Vagina (tissue), 2 donors: ENCODE measurements at regions not wholly inside any gene's neighbourhood (a gene's known extent, or its start where the extent isn't known, plus 50 kb on each side); places are given as distances from the start of the nearest gene placed in this dataset.
"Not testable (repeated sequence)": the region's sequence is repeated elsewhere in the genome, so short reads cannot be mapped to it uniquely, and the experiment has no call there.

Experiments
- DNase-seq, 2 donors: peaks; one replicate each; pipeline ENCODE4 v3.0.0-alpha.2; 2017; ENCODE audit errors: extremely low spot score in 2 of 2
- H3K27ac ChIP-seq: fragments of 200-600 bp; sonication (generic); one replicate; pipeline ENCODE4 v1.5.1; 2019
- H3K27me3 ChIP-seq: fragments of 200-600 bp; sonication (generic); one replicate; pipeline ENCODE4 v1.5.1; 2019
- H3K36me3 ChIP-seq, 2 donors: fragments of 200-600 bp; sonication (generic); one replicate each; pipeline ENCODE4 v1.5.1; 2017 to 2019
- H3K4me1 ChIP-seq: fragments of 200-600 bp; sonication (generic); one replicate; pipeline ENCODE4 v1.5.1; 2019
- H3K4me3 ChIP-seq, 2 donors: fragments of 200-600 bp; sonication (generic); 1 replicate in 1 of 2; 2 replicates in 1 of 2; pipeline ENCODE4 v1.5.1; 2016 to 2019
- H3K9me3 ChIP-seq: fragments of 200-600 bp; sonication (generic); one replicate; pipeline ENCODE4 v1.5.1; 2019
- POLR2A ChIP-seq, 2 donors: fragments of 450-650 bp; IDR thresholded peaks; one replicate each; pipeline ENCODE4 v1.6.1; 2017; ENCODE audit warnings: antibody characterized with exemption in 2 of 2, mild to moderate bottlenecking in 2 of 2, moderate library complexity in 2 of 2
- POLR2AphosphoS5 ChIP-seq, 2 donors: sonication (generic); formaldehyde crosslinking; IDR thresholded peaks; one replicate each; pipeline ENCODE4 v1.9.0; 2017; ENCODE audit warnings: antibody characterized with exemption in 2 of 2, mild to moderate bottlenecking in 2 of 2, low read depth in 1 of 2; ENCODE audit not compliant: insufficient read depth in 1 of 2
- intact Hi-C: fragments of 100-400 bp; cut with DNase I; formaldehyde crosslinking; loops from one replicate; pipeline ENCODE4 v1.15.1; 2023
- TF ChIP-seq, protein P1 (sequence below), 3 experiments: fragments of 450-650 bp in 2 of 3; fragments of 200-600 bp in 1 of 3; sonication (generic) in 1 of 3; IDR thresholded peaks; one replicate each; pipeline ENCODE4 v1.5.1; 2017 to 2019; ENCODE audit warnings: antibody characterized with exemption in 3 of 3, mild to moderate bottlenecking in 2 of 3, moderate library complexity in 2 of 3

DNA sequence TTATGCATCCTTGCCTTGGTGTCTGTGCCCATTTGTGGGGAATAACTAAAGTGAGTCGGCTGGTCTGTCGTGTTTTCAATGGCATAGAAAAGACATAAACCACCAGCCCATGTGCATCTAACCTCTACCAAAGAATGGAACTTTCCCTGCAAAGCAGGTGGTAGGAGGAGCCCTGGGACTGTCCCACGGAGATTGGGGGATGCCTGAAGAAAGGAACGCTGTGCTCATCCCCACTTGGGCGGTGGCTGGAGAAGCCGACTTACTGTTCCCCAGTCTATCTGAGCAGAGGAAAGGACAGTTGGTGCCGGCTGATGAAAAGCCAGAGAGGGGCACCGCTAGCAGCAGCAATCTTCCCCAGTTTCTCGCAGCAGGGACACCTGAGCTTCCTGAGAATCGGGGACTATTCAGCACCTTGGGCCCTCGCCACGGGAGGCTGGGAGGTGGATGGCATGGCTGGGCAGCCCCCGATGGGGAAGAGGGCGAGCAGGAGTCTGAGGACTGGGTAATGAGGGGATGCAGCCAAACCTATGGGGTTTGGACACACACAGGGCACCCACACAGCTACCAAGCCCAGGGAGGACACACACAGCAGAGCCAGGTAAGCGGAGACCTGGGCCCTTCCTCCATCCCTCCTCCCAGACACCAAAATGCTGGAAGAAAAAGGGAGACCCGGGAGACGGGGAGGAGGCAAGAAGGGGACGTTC is 53.7 kb upstream of the AGAP1 start:
- intact Hi-C loops = no loop called here

DNA sequence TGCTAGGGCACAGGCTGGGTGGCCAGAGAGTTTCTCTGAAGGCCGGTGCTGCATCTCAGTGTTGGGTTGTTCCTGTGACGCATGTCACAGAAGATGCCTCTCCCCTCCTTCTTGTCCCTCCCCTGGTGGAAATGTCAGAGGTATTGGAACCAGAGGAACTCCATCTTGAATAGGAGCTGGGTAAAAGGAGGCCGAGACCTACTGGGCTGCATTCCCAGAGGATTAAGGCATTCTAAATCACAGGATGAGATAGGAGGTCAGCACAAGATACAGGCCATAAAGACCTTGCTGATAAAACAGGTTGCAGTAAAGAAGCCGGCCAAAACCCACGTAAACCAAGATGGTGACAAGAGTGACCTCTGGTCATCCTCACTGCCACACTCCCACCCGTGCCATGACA is 50.3 kb upstream of the AGAP1 start:
- H3K36me3 ChIP-seq, H3K4me3 ChIP-seq, H3K4me1 ChIP-seq, DNase-seq, intact Hi-C loops, H3K27me3 ChIP-seq, H3K9me3 ChIP-seq, H3K27ac ChIP-seq: not testable (repeated sequence)

More for the DNA sequence above, 53.7 kb upstream of the AGAP1 start:
- Histone ChIP-seq H3K4me1 (no peaks in the 10 kb centered on the region), H3K27ac (no peak overlapping the region), H3K4me3 (no peak overlapping the region), H3K36me3 (no peaks in the 10 kb centered on the region), H3K27me3 (no peaks in the 10 kb centered on the region), H3K9me3 (no peaks in the 10 kb centered on the region)
- no peak for DNase-seq
- TF ChIP-seq, protein P1, sequence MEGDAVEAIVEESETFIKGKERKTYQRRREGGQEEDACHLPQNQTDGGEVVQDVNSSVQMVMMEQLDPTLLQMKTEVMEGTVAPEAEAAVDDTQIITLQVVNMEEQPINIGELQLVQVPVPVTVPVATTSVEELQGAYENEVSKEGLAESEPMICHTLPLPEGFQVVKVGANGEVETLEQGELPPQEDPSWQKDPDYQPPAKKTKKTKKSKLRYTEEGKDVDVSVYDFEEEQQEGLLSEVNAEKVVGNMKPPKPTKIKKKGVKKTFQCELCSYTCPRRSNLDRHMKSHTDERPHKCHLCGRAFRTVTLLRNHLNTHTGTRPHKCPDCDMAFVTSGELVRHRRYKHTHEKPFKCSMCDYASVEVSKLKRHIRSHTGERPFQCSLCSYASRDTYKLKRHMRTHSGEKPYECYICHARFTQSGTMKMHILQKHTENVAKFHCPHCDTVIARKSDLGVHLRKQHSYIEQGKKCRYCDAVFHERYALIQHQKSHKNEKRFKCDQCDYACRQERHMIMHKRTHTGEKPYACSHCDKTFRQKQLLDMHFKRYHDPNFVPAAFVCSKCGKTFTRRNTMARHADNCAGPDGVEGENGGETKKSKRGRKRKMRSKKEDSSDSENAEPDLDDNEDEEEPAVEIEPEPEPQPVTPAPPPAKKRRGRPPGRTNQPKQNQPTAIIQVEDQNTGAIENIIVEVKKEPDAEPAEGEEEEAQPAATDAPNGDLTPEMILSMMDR (IDR thresholded peaks at IDR 0.05) = no peak
- TF ChIP-seq POLR2AphosphoS5 (IDR thresholded peaks at IDR 0.05; ENCODE audit: insufficient read depth in 1 of 2, low read depth in 1 of 2) = no peak
- TF ChIP-seq POLR2A (IDR thresholded peaks at IDR 0.05) = no peak
